ENCODE measurements at regions not wholly inside any gene's neighbourhood (a gene's known extent, or its start where the extent isn't known, plus 50 kb on each side); places are given as distances from the start of the nearest gene placed in this dataset.
"Not testable (repeated sequence)": the region's sequence is repeated elsewhere in the genome, so short reads cannot be mapped to it uniquely, and the experiment has no call there.

- DNase-seq = no peak
These were observed 520.9 kb downstream of the HTR1B start for GRCh38 chr6:76942203-76942966.

- no peak for DNase-seq
These were observed 523.1 kb downstream of the HTR1B start for GRCh38 chr6:76940191-76940590.

- no peak for DNase-seq
These were observed 548.6 kb downstream of the HTR1B start for GRCh38 chr6:76914737-76915136.

- DNase-seq = not testable (repeated sequence)
These were observed 557.8 kb downstream of the HTR1B start for GRCh38 chr6:76905541-76905940.

- no peak for DNase-seq
These were observed 570.7 kb downstream of the HTR1B start for GRCh38 chr6:76892542-76892941.

- no peak for DNase-seq
These were observed 574.9 kb downstream of the HTR1B start for GRCh38 chr6:76888351-76888750.

- DNase-seq = no peak
These were observed 576.4 kb downstream of the HTR1B start for GRCh38 chr6:76886900-76887299.

GRCh38 chr6:76885861-76886301, 577.4 kb downstream of the HTR1B start:
- DNase-seq = no peak

- no peak for DNase-seq
These were observed 581.9 kb downstream of the HTR1B start for GRCh38 chr6:76881414-76881813.

GRCh38 chr6:76876922-76877553, 586.3 kb downstream of the HTR1B start:
- DNase-seq = peak; percentile 88 to 91

- not testable (repeated sequence) for DNase-seq
These were observed 586.9 kb downstream of the HTR1B start for GRCh38 chr6:76876430-76876829.

GRCh38 chr6:76867182-76867581, 596.1 kb downstream of the HTR1B start:
- no peak for DNase-seq

GRCh38 chr6:76866091-76866915, 597.0 kb downstream of the HTR1B start:
- no peak for DNase-seq

GRCh38 chr6:76862936-76863335, 600.4 kb downstream of the HTR1B start:
- DNase-seq = no peak

GRCh38 chr6:76861403-76861802, 601.9 kb downstream of the HTR1B start:
- DNase-seq = peak; percentile 16 to 24

GRCh38 chr6:76856065-76856464, 607.2 kb downstream of the HTR1B start:
- DNase-seq = no peak

- no peak for DNase-seq
These were observed 610.5 kb downstream of the HTR1B start for GRCh38 chr6:76852776-76853175.

GRCh38 chr6:76849274-76849970, 613.9 kb downstream of the HTR1B start:
- peak; percentile 14 to 32 for DNase-seq

GRCh38 chr6:76843054-76843822, 620.1 kb downstream of the HTR1B start:
- DNase-seq = no peak

GRCh38 chr6:76840865-76841264, 622.4 kb downstream of the HTR1B start:
- DNase-seq = no peak

GRCh38 chr6:76840041-76840745, 623.1 kb downstream of the HTR1B start:
- DNase-seq = no peak
